Stimulated activated effector memory CD8-positive, alpha-beta T cell treated with anti-CD3 and anti-CD28 coated beads, Interleukin-12 subunit alpha, Interleukin-12 subunit beta, amount 100 ng/mL, for 72 hours (primary cell): ENCODE measurements at regions not wholly inside any gene's neighbourhood (a gene's known extent, or its start where the extent isn't known, plus 50 kb on each side); places are given as distances from the start of the nearest gene placed in this dataset.

Experiments used
- ATAC-seq: fragments of 150-1000 bp; cut with Tn5 transposase; 2 replicates; pipeline ENCODE4 v1.10.0; 2021
- DNase-seq, 2 donors: peaks; one replicate each; pipeline ENCODE4 v3.0.0; 2021 to 2022; ENCODE audit warnings: low spot score in 2 of 2
- H3K27ac Mint-ChIP-seq: one replicate; pipeline ENCODE4 v1.8.0; 2022; ENCODE audit warnings: mild to moderate bottlenecking, mixed read lengths
- H3K36me3 Mint-ChIP-seq: one replicate; pipeline ENCODE4 v1.8.0; 2022; ENCODE audit warnings: mild to moderate bottlenecking, mixed read lengths
- H3K4me1 Mint-ChIP-seq: one replicate; pipeline ENCODE4 v1.8.0; 2022; ENCODE audit warnings: mixed read lengths
- H3K4me3 Mint-ChIP-seq: one replicate; pipeline ENCODE4 v1.8.0; 2022; ENCODE audit warnings: mild to moderate bottlenecking, mixed read lengths
- H3K9me3 Mint-ChIP-seq: one replicate; pipeline ENCODE4 v1.8.0; 2022; ENCODE audit warnings: mixed read lengths

DNA sequence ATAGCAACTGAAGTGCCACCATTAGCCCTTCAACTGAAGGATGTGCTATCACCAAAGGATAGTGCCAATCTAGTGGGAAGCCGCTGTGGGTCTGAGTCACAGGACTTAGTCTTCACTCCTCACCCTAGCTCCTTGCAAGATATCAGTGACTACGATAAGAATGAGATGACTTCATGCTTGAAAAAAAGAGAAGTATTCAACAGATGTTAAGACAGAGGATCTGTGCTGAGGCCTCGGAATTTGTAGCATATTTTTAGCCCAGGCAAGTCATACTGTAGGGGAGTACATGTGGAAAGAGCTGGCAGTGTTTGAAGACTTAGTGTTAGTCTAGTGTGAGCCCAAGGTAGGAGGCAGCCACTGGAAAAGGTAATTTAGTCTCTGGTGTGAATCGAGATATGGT, 270.7 kb upstream of the LRTM1 start:
- H3K4me3 Mint-ChIP-seq, result no peak overlapping the region
- H3K4me1 Mint-ChIP-seq, result no peaks in the 10 kb centered on the region
- ATAC-seq (no peak), DNase-seq (no peak)
- H3K27ac Mint-ChIP-seq, result no peak overlapping the region
- H3K36me3 Mint-ChIP-seq, result no peaks in the 10 kb centered on the region
- H3K9me3 Mint-ChIP-seq, result peaks cover 13% of the 10 kb centered on the region

GRCh38 chr3:55197021-55197420, 269.2 kb upstream of the LRTM1 start:
- Mint-ChIP-seq H3K4me3 (no peak overlapping the region), H3K9me3 (peaks cover 15% of the 10 kb centered on the region), H3K36me3 (no peaks in the 10 kb centered on the region), H3K4me1 (no peaks in the 10 kb centered on the region), H3K27ac (no peak overlapping the region)
- DNase-seq (no peak), ATAC-seq (no peak)

GRCh38 chr3:55196495-55196894, 268.6 kb upstream of the LRTM1 start:
- no peak overlapping the region for H3K27ac Mint-ChIP-seq

DNA sequence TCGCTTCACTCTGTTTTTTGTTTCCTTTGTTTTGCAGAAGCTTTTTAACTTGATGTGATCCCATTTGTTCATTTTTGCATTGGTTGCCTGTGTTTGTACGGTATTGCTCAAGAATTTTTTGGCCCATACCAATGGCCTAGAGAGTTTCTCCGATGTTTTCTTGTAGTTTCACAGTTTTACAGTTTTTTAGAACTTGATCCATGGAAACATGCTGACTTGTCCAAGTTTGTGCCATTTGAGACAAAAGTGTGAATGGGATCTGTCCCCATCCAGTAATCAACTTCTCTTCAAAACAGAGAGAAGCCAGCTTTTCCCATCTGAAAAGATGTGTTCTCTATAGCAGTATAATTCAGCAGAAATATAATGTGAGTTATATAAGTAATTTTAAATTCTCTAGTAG, 266.5 kb upstream of the LRTM1 start:
- Mint-ChIP-seq H3K4me1 (no peaks in the 10 kb centered on the region), H3K9me3 (peaks cover 14% of the 10 kb centered on the region), H3K27ac (no peak overlapping the region), H3K4me3 (no peak overlapping the region), H3K36me3 (no peaks in the 10 kb centered on the region)
- DNase-seq (no peak), ATAC-seq (no peak)

More at GRCh38 chr3:55196495-55196894, 268.6 kb upstream of the LRTM1 start:
- ATAC-seq, result no peak
- no peak for DNase-seq
- Mint-ChIP-seq H3K36me3 (no peaks in the 10 kb centered on the region), H3K4me3 (no peak overlapping the region), H3K4me1 (no peaks in the 10 kb centered on the region), H3K9me3 (peaks cover 15% of the 10 kb centered on the region)

GRCh38 chr3:55191911-55192775, 264.3 kb upstream of the LRTM1 start:
- peaks cover 7% of the 10 kb centered on the region for H3K9me3 Mint-ChIP-seq
- no peak overlapping the region for H3K27ac Mint-ChIP-seq
- no peaks in the 10 kb centered on the region for H3K4me1 Mint-ChIP-seq
- ATAC-seq, result no peak
- DNase-seq, result no peak
- no peaks in the 10 kb centered on the region for H3K36me3 Mint-ChIP-seq
- H3K4me3 Mint-ChIP-seq, result no peak overlapping the region

- no peak overlapping the region for H3K4me3 Mint-ChIP-seq
- no peaks in the 10 kb centered on the region for H3K4me1 Mint-ChIP-seq
- ATAC-seq, result no peak
- H3K9me3 Mint-ChIP-seq, result peaks cover 7% of the 10 kb centered on the region
- no peaks in the 10 kb centered on the region for H3K36me3 Mint-ChIP-seq
- H3K27ac Mint-ChIP-seq, result no peak overlapping the region
- DNase-seq, result no peak
Measured at GRCh38 chr3:55190331-55190730, 262.5 kb upstream of the LRTM1 start.

DNA sequence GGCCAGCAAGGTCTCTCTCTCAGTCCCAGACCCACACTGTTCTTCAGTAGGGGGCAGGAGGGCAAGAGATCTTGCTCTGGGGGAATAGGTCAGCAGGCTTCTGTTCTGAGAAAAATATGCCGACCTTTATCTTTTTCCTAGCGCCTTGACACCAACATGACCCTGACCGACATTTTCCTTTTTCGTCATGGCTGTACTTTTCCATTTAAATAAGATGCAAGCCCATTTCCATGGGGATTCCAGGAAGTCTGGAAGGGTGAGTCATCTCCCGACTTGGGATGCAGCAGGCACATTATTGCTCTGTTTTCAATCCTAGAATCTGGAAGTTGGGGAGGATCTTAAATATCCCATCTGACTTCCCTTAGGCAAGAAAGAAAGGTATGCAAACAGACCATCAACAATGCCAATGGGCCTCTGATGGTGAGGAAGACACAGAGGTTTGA, 261.5 kb upstream of the LRTM1 start:
- no peaks in the 10 kb centered on the region for H3K4me1 Mint-ChIP-seq
- H3K27ac Mint-ChIP-seq, result no peak overlapping the region
- H3K4me3 Mint-ChIP-seq, result no peak overlapping the region
- no peaks in the 10 kb centered on the region for H3K36me3 Mint-ChIP-seq
- DNase-seq (no peak), ATAC-seq (no peak)
- peaks cover 7% of the 10 kb centered on the region for H3K9me3 Mint-ChIP-seq

DNA sequence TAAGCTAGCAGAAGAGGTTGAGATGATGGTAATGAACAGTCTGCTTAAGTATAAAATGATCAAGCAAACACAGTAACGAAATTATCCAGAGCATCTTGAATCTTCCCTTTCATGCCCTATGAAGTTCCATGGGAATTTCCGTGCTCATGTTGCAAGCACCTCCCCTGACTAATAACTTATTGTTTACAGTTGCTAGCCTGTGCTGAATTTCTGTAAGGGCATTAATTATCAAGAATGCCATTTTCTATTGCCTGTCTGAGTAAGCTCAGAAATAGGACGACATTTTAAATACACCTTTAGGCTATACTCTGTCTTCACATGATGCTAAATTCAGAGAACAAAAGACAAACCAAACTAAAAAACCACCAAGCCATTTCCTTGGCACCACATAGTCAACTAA, 257.5 kb upstream of the LRTM1 start:
- no peaks in the 10 kb centered on the region for H3K4me1 Mint-ChIP-seq
- H3K9me3 Mint-ChIP-seq, result peaks cover 4% of the 10 kb centered on the region
- ATAC-seq (no peak), DNase-seq (no peak)
- no peak overlapping the region for H3K4me3 Mint-ChIP-seq
- no peak overlapping the region for H3K27ac Mint-ChIP-seq
- H3K36me3 Mint-ChIP-seq, result no peaks in the 10 kb centered on the region

DNA sequence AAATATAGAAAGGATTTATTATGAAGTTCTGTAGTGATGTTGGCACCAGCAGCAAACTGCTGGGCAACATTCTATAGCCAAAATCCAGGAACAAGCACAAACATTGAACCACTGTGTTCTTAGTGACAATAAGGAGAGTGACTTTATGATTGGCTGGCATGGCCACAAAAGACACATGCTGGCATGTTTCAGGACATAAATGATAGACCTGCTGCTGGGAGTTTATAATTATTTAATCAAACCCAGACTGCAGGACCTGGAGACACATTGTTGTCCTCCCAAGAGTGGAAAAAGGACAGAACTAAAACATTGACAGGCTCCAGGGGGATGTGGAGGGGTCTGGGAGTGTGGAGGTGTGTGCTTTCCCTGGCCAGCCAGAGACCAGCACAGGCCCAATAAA, 255.3 kb upstream of the LRTM1 start:
- no peaks in the 10 kb centered on the region for H3K36me3 Mint-ChIP-seq
- H3K9me3 Mint-ChIP-seq, result no peaks in the 10 kb centered on the region
- H3K27ac Mint-ChIP-seq, result no peak overlapping the region
- DNase-seq (no peak), ATAC-seq (no peak)
- no peak overlapping the region for H3K4me3 Mint-ChIP-seq
- H3K4me1 Mint-ChIP-seq, result no peaks in the 10 kb centered on the region

- H3K4me3 Mint-ChIP-seq, result no peak overlapping the region
- H3K36me3 Mint-ChIP-seq, result no peaks in the 10 kb centered on the region
- H3K4me1 Mint-ChIP-seq, result no peaks in the 10 kb centered on the region
- ATAC-seq (no peak), DNase-seq (no peak)
- H3K9me3 Mint-ChIP-seq, result no peaks in the 10 kb centered on the region
- H3K27ac Mint-ChIP-seq, result no peak overlapping the region
Measured at GRCh38 chr3:55180936-55181535, 253.2 kb upstream of the LRTM1 start.

DNA sequence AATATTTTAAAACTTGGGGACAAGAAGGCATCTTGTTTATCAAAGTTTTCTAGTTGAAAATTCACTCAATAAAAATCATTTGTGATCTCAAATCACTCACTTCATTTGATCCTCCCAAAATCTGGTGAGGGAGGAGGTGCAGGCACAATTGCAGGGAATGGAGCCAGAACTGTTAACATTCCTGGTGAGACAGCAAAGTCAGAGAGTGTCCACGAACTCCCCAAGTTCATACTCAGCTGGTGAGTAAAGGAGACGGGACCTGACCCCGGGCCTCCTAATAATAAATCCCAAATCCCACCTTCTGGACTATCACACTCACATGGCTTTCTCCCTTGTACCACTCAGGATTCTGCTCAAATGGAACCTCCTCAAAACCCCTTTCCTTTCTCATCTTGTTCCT, 252.3 kb upstream of the LRTM1 start:
- no peaks in the 10 kb centered on the region for H3K4me1 Mint-ChIP-seq
- H3K4me3 Mint-ChIP-seq, result no peak overlapping the region

GRCh38 chr3:55178336-55178735, 250.5 kb upstream of the LRTM1 start:
- ATAC-seq (no peak), DNase-seq (no peak)
- H3K27ac Mint-ChIP-seq, result no peak overlapping the region
- H3K36me3 Mint-ChIP-seq, result no peaks in the 10 kb centered on the region
- no peaks in the 10 kb centered on the region for H3K4me1 Mint-ChIP-seq
- H3K9me3 Mint-ChIP-seq, result no peaks in the 10 kb centered on the region
- H3K4me3 Mint-ChIP-seq, result no peak overlapping the region

More for the DNA sequence above, 252.3 kb upstream of the LRTM1 start:
- ATAC-seq (no peak), DNase-seq (no peak)
- H3K9me3 Mint-ChIP-seq, result no peaks in the 10 kb centered on the region
- H3K36me3 Mint-ChIP-seq, result no peaks in the 10 kb centered on the region
- H3K27ac Mint-ChIP-seq, result no peak overlapping the region

DNA sequence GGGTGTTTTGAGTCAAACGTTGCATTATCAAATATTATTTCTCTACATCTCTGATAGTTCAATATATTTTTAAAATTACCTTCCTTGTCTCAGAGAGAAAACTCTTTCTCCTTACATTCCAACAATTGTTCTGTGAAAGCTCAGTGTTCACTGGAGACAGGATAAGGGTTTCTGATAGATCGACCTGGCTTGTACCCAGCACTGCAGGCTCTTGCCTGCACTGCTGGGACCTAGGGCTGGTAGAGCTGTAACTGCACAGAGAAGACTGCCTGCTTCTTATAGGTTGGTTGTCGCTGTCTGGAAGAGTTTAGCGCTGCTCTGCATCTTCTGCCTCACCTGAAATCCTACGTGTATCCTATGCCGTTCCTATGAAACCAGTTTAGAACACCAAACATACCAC, 249.9 kb upstream of the LRTM1 start:
- ATAC-seq (no peak), DNase-seq (no peak)
- no peaks in the 10 kb centered on the region for H3K4me1 Mint-ChIP-seq
- H3K9me3 Mint-ChIP-seq, result no peaks in the 10 kb centered on the region
- H3K36me3 Mint-ChIP-seq, result no peaks in the 10 kb centered on the region
- H3K4me3 Mint-ChIP-seq, result no peak overlapping the region
- no peak overlapping the region for H3K27ac Mint-ChIP-seq

GRCh38 chr3:55175423-55175822, 247.6 kb upstream of the LRTM1 start:
- DNase-seq (no peak), ATAC-seq (no peak)
- H3K27ac Mint-ChIP-seq, result no peak overlapping the region
- H3K4me1 Mint-ChIP-seq, result no peaks in the 10 kb centered on the region
- H3K4me3 Mint-ChIP-seq, result no peak overlapping the region
- H3K9me3 Mint-ChIP-seq, result no peaks in the 10 kb centered on the region
- no peaks in the 10 kb centered on the region for H3K36me3 Mint-ChIP-seq

GRCh38 chr3:55174747-55175146, 246.9 kb upstream of the LRTM1 start:
- no peaks in the 10 kb centered on the region for H3K4me1 Mint-ChIP-seq
- no peak for DNase-seq
- H3K4me3 Mint-ChIP-seq, result no peak overlapping the region
- no peaks in the 10 kb centered on the region for H3K36me3 Mint-ChIP-seq
- no peak overlapping the region for H3K27ac Mint-ChIP-seq
- H3K9me3 Mint-ChIP-seq, result no peaks in the 10 kb centered on the region
- no peak for ATAC-seq

- ATAC-seq (no peak), DNase-seq (no peak)
- Mint-ChIP-seq H3K36me3 (no peaks in the 10 kb centered on the region), H3K27ac (no peak overlapping the region), H3K4me3 (no peak overlapping the region), H3K4me1 (no peaks in the 10 kb centered on the region), H3K9me3 (no peaks in the 10 kb centered on the region)
Measured at GRCh38 chr3:55173504-55173903, 245.6 kb upstream of the LRTM1 start.
